GM18909 (cell line): ENCODE measurements at regions not wholly inside any gene's neighbourhood (a gene's known extent, or its start where the extent isn't known, plus 50 kb on each side); places are given as distances from the start of the nearest gene placed in this dataset.

Experiments used
- ATAC-seq: cut with Tn5 transposase; IDR thresholded peaks from one replicate; pipeline ENCODE4 v1.9.1; 2021; ENCODE audit warnings: mild to moderate bottlenecking; ENCODE audit not compliant: unreplicated experiment, poor library complexity

DNA sequence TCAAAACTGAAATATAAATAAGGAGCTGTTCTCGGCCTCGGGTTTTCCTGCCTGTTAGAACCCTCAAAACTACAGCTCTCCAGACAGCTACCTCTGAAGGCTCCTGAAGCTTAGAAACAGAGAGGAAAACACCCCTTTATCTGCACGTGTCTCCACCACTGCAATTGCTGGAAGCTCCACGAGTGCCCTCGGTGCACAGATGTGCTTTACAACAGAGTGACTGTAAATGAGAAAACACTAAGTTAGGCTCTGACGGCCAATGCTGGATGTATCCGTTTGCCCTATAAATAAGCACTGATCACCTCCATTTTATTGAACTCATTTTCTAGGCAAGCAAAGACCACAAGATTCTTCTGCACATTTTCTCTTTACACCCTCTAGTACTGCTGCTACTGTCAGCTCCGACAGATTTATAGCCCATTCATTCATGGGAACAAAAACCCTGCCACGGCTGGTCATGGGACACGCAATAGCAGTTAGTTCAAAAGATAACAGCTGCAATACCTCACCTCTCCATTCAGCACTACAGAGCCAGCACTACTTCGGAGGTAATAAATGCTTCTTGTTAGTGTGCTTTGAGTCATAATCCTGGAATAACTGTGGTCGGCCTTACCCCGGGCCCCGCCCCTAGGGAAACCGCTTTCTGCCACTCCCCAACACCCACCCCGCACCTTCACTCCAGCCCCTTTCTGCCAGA lies 241.1 kb upstream of the ZNF507 start:
- no peak for ATAC-seq

DNA sequence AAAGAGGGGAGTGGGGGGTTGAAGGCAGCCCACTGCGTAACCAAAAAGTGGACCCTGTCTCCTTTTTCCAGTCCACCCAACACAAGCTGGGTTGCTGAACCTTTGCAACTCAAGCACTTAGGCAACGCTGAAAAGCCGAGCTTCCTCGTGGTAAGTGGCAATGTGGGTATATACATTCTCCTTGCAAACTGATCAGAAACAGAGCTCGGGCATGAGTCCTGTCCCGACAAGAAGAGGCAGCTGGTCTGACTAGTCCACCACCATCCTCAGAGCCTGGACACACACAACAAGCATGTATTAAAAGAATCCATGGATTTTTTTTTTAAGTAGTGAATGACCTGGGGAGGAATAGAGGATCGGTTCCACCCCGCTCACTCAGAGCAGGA lies 240.6 kb upstream of the ZNF507 start:
- ATAC-seq: no peak

- no peak for ATAC-seq
Measured at GRCh38 chr19:32105527-32106310, 239.7 kb upstream of the ZNF507 start.

DNA sequence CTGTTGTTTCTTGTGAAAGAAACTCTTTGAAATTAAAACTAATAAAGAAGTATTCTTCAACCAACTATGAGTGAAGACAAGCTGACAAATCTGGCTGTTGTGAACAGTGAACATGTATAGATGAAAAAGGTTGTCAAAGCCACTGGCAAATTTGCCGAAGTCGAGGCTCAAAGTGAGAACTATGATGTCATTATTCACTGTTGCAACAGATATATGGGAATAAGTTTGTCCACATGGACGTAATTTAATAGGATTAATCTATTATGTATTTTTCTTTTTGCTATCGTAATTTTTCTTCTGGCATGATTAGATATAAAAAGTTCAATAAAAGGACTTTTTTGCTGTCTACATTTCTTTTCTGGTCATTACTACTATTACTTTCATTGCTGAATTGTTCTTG lies 223.2 kb upstream of the ZNF507 start:
- no peak for ATAC-seq

- no peak for ATAC-seq
Measured at GRCh38 chr19:32123355-32123940, 222.0 kb upstream of the ZNF507 start.

GRCh38 chr19:32124585-32124984 lies 220.8 kb upstream of the ZNF507 start:
- no peak for ATAC-seq

DNA sequence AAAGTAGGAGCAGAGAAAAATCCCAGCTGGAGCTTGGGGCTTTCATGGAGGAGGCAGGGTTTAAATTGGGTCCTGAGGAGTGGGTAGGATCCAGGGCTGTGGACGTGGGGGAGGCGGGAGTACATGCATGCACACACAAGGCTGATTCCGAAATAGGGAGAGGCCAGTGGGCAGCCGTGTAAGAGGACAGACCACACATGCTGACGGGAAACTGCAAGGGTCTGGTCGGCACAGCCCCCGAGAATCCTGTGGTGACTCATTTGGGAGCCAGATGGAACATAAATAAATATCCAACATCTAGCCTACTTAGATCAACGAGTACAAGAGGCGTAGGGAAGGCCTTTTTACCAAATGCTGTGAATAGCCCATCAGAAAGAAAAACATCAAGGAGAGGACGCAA lies 216.3 kb upstream of the ZNF507 start:
- ATAC-seq: no peak

GRCh38 chr19:32130332-32130731 lies 215.1 kb upstream of the ZNF507 start:
- ATAC-seq: no peak

- ATAC-seq: no peak
Measured at GRCh38 chr19:32131005-32131404, 214.4 kb upstream of the ZNF507 start.

- ATAC-seq: no peak
Measured at GRCh38 chr19:32138416-32138815, 207.0 kb upstream of the ZNF507 start.

DNA sequence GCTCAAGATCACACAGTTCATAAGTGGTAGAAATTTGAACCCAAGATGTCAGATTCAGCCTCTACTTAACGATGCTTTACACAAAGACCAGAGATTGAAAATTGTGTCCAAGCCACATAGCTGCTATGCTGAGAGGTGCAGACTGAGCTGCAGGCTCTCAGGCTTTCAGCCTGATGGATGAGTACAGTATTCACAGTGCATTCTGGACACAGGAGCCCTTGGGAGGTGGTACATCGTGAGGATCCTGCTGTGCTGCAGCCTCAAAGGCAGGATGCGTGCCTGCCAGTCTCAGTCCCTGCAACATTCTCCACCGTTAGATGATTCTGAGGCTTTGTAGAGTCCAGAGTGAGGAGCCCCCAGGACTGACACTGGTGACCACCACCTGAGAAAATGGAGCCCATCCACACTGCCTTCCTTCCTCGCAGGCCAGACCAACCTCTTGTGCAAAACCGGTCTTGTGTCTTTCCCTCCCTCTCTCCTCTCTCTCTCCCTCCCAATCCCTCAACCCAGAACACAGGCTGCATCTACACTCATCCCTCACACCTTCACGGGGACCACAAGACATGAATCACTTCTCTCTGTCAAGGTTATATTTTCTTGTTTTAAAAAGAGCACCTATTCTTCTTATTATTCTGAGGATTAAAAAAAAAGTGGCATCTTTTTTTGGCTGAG lies 203.4 kb upstream of the ZNF507 start:
- ATAC-seq: no peak

DNA sequence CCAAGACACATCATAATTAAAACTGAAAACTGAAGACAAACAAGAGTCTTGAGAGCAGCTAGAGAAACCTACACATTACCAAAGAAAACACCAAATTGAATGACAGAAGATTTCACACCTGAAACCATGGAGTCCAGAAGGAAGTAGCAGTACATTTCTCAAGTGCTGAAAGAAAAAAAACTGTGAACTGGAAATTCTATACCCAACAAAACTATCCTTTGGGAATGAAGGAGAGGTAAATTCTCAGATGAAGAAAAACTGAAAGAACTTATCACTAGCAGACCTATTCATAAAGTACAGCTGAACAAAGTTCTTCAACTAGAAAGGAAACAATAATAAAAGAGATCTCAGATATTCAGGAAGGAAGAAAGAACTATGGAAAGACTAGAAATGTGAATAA lies 198.7 kb upstream of the ZNF507 start:
- ATAC-seq: no peak

DNA sequence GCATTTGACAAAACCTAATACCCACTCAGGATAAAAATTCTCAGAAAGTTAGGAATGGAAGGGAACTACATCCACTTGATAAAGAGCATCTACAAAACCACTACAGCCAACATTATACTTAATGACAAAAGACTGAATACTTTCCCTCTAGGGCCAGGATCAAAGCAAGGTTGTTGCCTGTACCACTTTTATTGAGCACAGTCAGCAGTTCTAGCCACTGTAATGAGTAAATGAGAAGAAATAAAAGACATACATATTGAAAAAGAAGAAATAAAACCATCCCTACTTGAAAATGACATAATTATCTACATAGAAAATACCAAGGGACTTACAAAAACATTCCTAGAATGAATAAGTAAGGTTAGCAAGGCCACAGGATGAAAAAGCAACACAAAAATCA lies 194.8 kb upstream of the ZNF507 start:
- ATAC-seq: no peak

GRCh38 chr19:32154418-32154817 lies 191.0 kb upstream of the ZNF507 start:
- ATAC-seq: no peak

- ATAC-seq: no peak
Measured at GRCh38 chr19:32164384-32164992, 180.9 kb upstream of the ZNF507 start.

GRCh38 chr19:32165141-32165540 lies 180.3 kb upstream of the ZNF507 start:
- ATAC-seq: no peak

- no peak for ATAC-seq
Measured at GRCh38 chr19:32165750-32166149, 179.7 kb upstream of the ZNF507 start.

GRCh38 chr19:32166238-32166637 lies 179.2 kb upstream of the ZNF507 start:
- no peak for ATAC-seq

- no peak for ATAC-seq
Measured at GRCh38 chr19:32168111-32168510, 177.3 kb upstream of the ZNF507 start.

DNA sequence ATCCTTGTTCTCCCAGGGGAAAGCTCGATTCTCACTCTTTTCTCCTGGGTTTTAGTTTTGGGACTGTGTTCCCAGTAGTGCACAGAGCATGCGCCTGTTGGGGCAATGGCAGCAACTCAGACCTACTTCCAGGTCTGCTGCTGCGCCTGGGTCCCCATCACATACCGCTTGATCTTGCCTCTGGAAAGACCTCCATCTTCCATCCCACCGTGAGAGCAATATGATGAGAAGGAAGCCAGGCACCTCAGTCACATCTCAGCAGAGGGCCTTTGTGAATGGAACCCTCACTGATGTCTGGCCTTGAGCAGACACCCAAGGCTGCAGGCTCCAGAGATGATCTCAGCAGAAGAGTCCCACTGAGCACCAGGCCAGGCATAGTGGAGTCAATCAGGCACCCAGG lies 176.8 kb upstream of the ZNF507 start:
- ATAC-seq: no peak

- no peak for ATAC-seq
Measured at GRCh38 chr19:32171719-32172151, 173.7 kb upstream of the ZNF507 start.
